DMS153 (cell line): ENCODE measurements at regions not wholly inside any gene's neighbourhood (a gene's known extent, or its start where the extent isn't known, plus 50 kb on each side); places are given as distances from the start of the nearest gene placed in this dataset.
A peak's percentile ranks its signal among the peaks of the same experiment; 100 is the strongest.
"Not testable (repeated sequence)": the region's sequence is repeated elsewhere in the genome, so short reads cannot be mapped to it uniquely, and the experiment has no call there.

ENCODE experiments used
- DNase-seq: peaks from one replicate; lab custom pipeline; 2025; lab: John Stamatoyannopoulos, UW

DNA sequence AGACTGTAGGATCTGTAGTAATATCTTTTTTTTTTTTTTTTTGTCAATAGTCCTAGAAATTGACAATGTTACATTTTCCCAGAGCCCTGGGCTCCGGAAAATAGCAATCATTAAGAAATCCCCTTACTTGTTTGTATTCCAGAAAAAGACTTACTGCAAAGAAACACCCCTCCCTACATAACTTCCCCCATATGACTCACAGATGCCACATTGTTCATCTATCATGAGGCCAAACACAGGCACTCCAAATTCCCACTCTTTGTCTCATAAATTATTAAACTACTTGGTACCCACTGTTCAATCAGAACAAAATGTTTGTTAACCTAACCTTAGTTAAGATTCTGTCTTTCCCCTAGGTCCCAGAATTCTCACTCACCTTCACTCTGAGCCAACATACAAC lies 53.5 kb downstream of the TEX51 start:
- no peak for DNase-seq

DNA sequence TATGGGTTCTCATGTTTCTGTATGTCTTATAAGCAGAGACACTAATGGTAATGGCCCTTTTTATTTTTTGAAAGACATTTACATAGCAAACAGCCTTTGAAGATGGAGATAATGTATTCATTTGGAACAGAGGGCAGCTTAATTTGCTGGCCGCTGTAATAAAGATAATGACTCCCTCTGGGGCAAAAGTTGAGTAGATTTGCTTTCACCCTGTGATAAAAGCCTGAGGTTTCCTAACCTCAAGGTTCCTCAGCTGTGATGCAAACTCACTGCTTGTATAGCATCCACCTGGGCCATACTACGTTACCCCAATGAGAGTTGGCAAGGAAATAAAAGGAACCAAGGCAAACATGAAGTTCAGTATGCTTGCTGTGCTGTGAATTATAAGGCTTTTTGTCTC lies 54.8 kb downstream of the TEX51 start:
- DNase-seq, result peak; percentile 85

- no peak for DNase-seq
Observed at GRCh38 chr2:126954831-126955230, 56.1 kb downstream of the TEX51 start.

DNA sequence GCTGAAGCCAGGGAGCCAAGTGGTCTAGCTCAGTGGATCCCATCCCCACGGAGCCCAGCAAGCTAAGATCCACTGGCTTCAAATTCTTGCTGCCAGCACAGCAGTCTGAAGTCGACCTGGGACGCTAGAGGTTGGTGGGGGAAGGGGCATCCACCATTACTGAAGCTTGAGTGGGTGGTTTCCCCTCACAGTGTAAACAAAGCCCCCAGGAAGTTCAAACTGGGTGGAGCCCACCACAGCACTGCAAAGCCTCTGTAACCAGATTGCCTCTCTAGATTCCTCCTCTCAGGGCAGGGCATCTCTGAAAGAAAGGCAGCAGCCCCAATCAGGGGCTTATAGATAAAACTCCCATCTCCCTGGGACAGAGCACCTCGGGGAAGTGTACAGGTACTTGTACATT lies 58.1 kb downstream of the TEX51 start:
- DNase-seq, result not testable (repeated sequence)

DNA sequence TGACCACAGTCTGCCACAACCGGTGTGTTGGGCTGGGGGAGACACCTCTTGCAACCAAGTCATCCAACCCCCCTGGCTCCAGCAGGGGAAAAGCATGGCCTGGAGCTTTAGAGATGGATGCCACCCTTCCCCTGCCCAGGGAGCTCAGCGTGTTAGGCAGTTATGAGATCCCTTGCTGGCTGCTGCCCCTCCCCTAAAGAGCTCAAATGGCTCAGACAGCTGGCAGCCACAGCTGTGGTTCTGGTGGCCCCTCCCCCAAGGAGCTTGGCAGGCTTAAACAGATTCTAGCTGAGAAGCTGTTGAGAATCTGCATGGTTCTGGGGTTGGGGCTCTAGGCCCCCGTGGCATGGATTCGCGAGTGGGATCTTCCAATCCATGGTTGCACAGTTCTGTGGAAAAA lies 64.7 kb downstream of the TEX51 start:
- no peak for DNase-seq

DNA sequence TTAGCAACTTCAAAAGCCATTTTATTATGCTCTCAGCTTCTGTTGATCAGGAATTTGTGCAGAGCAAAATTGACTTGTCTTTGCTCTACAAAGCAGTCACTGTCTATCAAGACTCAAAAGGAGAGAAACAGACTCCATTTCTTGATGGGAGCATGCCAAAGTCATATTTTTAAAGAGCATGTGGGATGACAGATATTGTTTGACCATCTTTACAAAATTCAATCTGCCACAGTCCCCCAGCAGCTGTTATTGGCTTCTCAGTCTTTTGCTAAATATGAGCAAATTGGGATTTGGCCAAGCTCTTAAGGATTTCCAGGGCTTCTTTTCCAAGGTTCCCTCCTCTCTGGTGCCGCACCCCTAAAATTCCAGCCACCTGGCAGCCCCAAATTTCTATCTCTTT lies 67.9 kb downstream of the TEX51 start:
- DNase-seq, result no peak

DNA sequence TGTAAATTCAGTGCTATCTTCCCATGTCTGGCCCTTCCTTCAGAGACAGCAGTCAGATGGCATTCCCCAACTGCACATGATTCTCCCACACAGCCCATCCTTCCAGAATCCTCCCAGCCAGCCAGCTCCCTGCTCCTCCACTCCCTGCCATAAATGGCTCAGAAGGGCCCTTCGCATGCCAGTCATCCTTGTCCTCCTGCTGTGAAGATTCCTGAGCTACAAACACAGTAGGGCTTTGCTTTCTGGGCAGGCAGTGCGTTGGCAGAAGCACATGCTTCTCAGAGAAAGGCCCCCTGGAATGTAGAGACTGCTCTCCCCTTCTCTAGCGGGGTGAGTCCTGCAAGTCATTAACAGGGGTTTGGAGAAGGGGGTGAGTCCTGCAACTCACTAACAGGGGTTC lies 71.9 kb downstream of the TEX51 start:
- no peak for DNase-seq

DNA sequence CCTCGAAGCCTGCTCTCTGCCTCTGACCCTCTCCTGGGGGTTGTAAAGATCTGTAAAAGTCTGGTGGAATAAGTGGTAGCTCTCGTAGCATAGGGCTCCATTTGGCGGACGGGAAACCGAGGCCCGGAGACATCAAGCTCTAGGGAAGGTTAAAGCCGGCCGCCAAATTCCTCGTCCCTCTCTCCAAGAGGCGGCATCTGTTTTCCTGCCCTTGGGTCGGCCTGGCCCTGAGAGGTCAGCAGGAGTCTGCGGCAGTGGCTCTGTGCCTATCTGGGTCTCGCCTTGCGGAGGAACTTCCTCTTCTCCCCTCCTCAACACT lies 72.4 kb downstream of the TEX51 start:
- DNase-seq, result no peak

DNA sequence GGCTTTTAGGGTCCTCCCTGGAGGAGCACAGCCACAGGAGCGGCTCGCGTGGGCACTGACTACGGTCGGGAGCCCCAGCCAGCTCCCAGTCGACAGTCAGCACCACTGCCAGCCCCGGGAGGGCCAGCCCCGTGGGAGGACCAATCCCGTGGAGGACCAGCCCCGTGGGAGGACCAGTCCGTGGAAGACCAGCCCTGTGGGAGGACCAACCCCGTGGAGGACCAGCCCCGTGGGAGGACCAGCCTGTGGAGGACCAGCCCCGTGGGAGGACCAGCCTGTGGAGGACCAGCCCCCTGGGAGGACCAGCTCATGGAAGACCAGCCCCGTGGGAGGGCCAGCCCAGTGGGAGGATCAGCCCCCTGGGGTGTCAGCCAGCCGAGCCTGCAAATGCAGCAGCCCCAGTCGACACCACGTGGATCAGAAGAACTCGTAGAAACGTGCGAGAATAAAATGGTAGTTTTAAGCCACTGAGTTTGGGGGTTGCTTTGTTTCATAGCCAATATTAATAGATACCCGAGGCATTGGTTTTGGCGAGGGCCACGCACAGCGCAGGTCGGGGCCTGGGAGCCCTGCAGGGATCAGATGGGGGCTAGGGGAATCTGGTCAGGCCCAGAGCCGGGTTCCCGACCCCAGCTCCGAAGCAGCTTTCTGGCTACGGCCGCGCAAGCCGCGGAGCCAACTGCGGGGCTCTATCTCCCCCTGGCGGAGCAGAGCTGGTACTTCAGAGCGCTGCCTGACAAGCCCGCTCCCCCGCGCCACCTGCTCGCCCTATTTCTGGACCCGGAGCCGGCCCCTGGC lies 73.0 kb downstream of the TEX51 start:
- peak; percentile 71 for DNase-seq

DNA sequence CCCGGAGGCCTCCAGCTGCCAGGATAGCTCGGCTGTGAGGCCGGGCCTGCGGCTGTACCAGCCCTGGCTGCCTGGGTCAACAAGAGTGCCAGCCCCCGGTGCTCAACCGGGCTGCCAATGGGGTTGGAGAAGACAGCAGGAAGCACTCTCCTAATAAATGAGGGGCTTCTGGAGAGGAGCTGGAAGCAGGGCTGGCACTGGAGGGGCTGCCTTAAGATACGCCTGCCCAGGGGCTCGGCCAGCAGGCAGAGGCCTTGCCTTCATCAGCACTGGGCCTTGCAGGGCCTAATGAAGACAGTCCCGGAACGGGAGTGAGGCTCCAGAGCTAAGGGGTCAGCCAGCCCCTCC lies 73.6 kb downstream of the TEX51 start:
- no peak for DNase-seq

DNA sequence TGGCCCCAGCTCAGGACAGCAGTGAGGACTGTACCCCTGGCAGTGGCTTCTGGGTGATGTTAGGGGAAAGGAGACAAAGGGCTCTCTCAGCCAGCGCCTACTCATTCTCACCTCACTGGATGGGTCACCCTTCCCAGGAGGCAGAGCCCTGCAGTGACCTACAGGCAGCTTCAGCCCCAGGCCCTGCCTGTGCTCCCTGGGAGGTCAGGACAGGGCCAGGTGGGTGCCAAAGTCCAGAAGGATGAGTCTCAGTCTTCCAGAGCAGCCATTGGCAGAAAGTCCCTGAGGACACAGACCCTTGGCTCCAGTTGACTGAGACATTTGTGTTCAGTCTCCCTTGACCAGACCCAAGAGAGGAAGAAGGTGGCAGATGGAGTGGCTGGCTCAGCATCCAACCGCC lies 75.1 kb downstream of the TEX51 start:
- no peak for DNase-seq

DNA sequence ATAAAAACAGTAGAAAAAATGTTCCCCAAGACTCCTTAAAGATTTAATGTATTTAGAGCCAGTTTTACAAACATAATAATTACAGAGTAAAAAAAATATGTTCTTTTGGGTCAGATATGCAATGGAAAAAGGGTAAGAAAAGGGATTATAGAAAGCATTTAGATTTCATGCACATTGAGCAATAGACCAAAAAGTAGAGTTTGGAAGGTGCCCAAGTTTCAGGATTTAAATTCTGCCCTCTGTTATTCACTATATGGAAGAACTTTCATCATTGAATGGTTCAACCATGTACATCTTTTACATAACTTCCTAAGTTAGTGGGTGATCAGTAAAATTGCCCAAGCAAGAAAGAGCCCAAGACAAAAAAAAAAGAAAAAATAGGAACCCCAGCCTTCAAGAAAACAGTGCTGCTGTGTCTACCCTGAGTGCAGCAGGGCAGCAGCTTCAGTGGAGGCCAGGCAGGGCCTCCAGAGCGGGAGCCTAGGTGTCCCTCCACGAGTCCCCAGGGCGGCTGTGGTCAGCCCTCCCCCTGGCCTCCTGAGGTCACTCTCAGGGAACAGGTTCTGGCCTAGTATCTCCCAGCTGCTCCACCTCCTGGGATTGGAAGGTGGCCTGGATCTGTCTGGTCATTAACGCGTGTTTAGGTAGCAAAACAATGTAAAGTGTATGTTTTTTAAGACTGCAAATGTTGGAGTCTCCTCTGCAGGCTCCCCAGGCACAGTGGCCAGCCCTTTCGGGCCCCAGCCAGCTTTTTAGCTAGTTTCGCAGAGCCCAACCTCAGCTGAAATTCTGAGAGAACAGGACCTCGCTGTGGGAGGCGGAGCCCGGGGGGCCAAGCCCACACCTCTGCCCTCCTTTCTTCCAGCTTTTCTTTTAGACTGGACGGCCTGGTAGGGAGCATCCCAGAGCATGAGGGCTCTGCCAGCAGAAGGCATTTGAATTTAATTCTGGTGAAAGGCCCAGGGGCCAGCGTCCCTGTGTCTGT lies 77.3 kb downstream of the TEX51 start:
- no peak for DNase-seq

DNA sequence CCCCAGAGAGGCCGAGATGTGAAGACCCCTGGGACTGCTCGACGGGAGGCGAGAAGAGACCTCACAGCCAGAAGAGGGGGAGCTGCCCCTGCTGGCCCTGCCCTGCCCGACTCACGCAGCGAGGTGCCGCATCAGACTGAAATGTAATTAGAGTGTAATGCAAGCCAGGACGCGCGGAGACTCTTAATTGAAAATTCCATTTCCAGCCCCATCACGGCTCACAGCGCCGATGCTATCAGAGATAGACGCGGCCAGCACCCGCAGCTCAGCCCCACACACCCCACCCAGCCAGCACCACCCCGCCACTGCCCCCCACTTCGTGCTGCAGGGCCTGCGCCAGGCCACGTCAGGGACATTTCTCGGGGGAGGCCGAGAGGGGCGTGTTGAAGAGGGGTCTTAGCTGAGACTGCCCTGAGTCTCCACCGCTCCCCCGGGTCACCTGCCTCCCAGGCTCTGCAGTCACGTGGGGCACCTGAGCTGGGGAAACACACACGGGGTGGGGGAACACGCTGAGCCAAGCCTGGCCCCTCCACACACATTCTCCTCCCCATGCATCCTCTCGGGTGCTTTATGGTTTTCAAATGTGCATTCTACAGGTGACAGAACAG lies 78.1 kb downstream of the TEX51 start:
- no peak for DNase-seq

DNA sequence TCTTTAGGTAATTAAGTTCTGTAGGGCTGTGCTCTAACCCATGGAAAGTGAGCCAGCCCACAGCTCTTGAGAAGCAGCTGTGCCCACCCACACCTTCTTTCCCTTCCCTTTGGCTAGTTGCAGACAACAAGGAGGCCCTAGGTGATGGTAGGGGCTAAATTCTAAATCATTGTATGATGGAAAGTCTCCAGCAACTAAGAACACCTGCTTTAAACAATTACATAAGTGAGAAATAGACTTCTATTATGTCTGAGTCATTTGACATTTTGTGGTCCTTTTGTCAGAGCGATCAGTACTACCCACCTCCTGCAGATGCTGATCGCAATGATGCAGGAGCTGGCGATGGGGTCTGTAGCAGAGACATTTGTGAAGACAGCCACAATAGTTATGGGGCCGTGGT lies 79.6 kb downstream of the TEX51 start:
- no peak for DNase-seq

GRCh38 chr2:126979039-126980003 lies 80.6 kb downstream of the TEX51 start:
- no peak for DNase-seq

DNA sequence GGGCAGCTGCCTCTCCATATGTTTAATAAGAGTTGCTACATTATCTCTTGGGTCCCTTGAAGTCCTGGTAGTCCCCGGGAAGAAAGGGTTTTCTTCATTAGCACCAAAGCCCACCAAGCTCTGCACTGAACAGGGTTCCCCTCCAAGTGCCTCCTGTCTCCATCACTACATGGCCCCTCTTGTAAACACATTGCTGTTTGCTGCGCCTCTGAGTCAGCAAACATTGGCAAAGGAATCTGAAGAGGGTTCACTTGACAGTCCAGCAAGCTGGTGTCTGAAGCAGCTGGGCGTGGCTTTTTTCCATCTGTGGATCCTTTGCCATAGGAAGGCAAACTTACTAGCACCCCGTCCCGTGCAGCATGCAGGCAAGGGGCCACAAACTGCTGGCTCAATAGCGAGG lies 82.8 kb downstream of the TEX51 start:
- DNase-seq, result no peak

- no peak for DNase-seq
Observed at GRCh38 chr2:126982935-126983334, 84.2 kb downstream of the TEX51 start.

DNA sequence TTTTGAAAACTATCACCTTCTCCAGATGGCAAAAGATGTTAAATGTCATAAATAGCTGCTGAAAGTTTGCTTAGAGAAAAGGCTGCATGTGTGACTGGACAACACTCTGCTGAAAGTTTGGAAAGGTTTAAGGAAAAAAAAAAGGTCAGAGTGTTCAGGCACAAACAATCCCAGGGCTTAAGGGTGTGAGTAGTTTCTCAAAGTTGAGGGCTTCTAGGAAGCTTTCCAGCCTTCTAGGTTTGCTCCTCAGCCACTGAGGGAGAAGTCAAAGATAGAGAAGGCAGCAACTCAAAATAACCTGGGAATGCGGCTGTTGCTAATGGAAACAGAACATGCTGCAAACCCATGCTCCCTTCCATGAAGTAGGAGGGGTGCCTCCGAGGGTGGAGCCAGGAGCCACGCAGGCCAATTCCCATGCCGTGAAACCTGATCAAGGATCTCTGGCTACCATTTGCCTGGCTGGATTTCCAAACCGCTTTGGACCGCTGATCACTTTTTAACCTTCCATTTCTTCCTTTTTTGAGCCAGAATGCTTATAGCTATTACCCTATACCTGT lies 88.0 kb downstream of the TEX51 start:
- DNase-seq, result no peak

GRCh38 chr2:126988482-126988881 lies 89.8 kb downstream of the TEX51 start:
- no peak for DNase-seq

- not testable (repeated sequence) for DNase-seq
Observed at GRCh38 chr2:126989064-126989463, 90.4 kb downstream of the TEX51 start.

- no peak for DNase-seq
Observed at GRCh38 chr2:126990200-126990599, 91.5 kb downstream of the TEX51 start.
